SU-DHL-6 (cell line): ENCODE measurements at regions not wholly inside any gene's neighbourhood (a gene's known extent, or its start where the extent isn't known, plus 50 kb on each side); places are given as distances from the start of the nearest gene placed in this dataset.

Source experiments
- EZH2phosphoT487 ChIP-seq: fragments of 200-600 bp; sonication (generic), shearing (Covaris generic); conservative IDR thresholded peaks from 2 replicates; pipeline ENCODE4 v1.6.1; 2018; ENCODE audit warnings: mild to moderate bottlenecking, antibody characterized with exemption, low read length, moderate library complexity, mixed read lengths
- TF ChIP-seq, protein P1 (sequence below): fragments of 200-600 bp; sonication (generic); IDR thresholded peaks from one replicate; pipeline ENCODE4 v1.5.1; 2017; ENCODE audit warnings: antibody characterized with exemption, mild to moderate bottlenecking, low read length, moderate library complexity; ENCODE audit not compliant: insufficient read depth, poor library complexity, severe bottlenecking

DNA sequence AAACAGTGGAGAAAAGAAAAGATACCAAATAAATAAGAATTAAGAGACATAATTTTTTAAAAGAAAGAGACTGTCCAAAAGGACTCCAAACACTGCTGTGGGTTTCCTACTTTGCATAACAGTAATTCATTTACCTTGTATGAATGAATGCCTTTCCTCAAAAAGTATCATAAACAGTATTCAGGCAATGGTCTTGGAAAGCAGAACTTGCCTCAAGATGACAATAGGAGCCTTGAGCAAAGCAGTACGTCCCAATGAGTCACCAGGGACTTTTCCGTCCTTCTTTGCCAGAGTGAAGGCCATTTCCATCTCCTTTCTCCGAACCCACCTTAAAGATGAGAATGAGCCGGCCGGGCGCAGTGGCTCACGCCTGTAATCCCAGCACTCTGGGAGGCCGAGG, 186.4 kb downstream of the ZBTB18 start:
- TF ChIP-seq, protein P1, sequence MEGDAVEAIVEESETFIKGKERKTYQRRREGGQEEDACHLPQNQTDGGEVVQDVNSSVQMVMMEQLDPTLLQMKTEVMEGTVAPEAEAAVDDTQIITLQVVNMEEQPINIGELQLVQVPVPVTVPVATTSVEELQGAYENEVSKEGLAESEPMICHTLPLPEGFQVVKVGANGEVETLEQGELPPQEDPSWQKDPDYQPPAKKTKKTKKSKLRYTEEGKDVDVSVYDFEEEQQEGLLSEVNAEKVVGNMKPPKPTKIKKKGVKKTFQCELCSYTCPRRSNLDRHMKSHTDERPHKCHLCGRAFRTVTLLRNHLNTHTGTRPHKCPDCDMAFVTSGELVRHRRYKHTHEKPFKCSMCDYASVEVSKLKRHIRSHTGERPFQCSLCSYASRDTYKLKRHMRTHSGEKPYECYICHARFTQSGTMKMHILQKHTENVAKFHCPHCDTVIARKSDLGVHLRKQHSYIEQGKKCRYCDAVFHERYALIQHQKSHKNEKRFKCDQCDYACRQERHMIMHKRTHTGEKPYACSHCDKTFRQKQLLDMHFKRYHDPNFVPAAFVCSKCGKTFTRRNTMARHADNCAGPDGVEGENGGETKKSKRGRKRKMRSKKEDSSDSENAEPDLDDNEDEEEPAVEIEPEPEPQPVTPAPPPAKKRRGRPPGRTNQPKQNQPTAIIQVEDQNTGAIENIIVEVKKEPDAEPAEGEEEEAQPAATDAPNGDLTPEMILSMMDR, result no peak
- no peak for TF ChIP-seq EZH2phosphoT487
